22Rv1 (cell line): ENCODE measurements at regions not wholly inside any gene's neighbourhood (a gene's known extent, or its start where the extent isn't known, plus 50 kb on each side); places are given as distances from the start of the nearest gene placed in this dataset.

Experiments used
- H3K27ac ChIP-seq: fragments of 450-650 bp; 2 replicates; pipeline ENCODE4 v1.5.1; 2017
- ZFX ChIP-seq: fragments of 450-650 bp; IDR thresholded peaks from 2 replicates; pipeline ENCODE4 v1.6.1; 2017; ENCODE audit warnings: antibody characterized with exemption, borderline replicate concordance
- TF ChIP-seq, protein P1 (sequence below): fragments of 450-650 bp; IDR thresholded peaks from 2 replicates; pipeline ENCODE4 v1.5.1; 2017; ENCODE audit warnings: mild to moderate bottlenecking

DNA sequence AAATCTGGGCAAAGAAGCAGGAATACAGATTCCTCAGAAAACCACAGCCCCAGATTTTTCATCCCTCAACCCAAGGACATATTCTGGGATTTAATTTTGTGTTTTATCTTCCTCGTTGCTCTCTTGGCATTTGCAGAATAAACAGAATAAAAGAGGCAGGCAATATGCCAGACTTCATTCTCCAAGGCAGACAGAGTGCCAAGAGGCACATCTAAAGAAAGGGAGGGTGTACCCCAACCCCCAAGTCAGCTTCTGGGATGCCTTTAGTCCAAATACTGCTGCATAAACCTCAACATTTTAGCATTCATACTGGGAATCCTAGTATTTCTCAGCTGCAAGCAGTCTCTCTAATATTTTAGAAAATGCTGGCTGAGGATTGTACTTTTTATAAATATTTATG is 629.2 kb downstream of the KLHL13 start:
- H3K27ac ChIP-seq: no peak overlapping the region
- TF ChIP-seq, protein P1, sequence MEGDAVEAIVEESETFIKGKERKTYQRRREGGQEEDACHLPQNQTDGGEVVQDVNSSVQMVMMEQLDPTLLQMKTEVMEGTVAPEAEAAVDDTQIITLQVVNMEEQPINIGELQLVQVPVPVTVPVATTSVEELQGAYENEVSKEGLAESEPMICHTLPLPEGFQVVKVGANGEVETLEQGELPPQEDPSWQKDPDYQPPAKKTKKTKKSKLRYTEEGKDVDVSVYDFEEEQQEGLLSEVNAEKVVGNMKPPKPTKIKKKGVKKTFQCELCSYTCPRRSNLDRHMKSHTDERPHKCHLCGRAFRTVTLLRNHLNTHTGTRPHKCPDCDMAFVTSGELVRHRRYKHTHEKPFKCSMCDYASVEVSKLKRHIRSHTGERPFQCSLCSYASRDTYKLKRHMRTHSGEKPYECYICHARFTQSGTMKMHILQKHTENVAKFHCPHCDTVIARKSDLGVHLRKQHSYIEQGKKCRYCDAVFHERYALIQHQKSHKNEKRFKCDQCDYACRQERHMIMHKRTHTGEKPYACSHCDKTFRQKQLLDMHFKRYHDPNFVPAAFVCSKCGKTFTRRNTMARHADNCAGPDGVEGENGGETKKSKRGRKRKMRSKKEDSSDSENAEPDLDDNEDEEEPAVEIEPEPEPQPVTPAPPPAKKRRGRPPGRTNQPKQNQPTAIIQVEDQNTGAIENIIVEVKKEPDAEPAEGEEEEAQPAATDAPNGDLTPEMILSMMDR: no peak
- TF ChIP-seq ZFX: no peak

DNA sequence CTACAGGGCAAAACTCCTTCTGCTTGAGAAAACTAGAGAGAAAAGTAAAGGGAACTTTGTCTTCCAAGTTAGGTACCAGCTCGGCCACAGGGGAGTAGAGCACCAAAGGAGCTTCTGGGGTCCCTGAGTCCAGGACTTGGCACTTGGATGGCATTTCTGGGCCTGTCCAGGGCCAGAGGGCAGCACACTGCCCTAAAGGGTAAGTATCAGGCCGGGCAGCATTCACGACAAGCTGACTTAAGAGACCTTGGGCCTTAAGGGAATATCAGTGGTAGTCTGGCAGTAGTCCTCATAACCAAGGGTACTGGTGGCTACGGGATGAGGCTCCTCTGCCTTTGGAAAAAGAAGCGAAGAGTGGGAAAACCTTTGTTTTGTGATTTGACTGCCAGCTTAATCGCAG is 632.7 kb downstream of the KLHL13 start:
- no peak for TF ChIP-seq ZFX
- H3K27ac ChIP-seq: no peak overlapping the region

DNA sequence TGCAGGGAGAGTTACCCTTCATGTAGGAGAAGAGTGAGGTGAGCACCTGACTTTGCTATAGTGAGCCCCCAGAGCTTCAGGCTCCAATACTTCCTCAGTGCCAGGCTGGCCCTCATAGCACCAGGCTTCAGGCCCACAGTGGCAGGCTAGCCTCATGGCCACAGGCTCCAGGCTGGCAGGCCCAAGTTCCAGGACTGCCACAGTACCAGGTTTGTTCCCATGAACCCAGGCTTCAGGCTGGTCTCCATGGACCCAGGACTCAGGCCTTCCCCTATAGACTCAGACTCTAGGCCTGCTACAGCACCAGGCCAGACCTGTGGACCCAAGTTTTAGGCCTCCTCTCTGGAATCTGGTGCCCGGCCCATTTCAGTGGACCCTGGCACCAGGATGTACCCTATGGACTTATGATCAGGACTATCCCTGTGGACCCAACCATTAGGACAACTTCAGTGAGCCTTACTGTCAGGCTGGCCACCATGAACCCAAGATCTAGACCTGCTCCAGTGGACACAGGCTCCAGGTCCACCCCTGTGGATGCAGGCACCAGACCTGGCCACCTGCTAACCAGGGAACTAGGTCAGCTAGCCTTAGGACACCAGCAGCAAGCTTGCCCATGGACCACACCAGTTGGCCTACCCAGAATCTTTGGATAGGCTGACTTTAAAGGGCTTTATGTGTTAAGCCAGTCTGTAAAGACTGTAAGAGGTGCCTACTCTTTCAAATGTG is 658.2 kb downstream of the KLHL13 start:
- no peak overlapping the region for H3K27ac ChIP-seq
- TF ChIP-seq, protein P1: no peak
- no peak for TF ChIP-seq ZFX

DNA sequence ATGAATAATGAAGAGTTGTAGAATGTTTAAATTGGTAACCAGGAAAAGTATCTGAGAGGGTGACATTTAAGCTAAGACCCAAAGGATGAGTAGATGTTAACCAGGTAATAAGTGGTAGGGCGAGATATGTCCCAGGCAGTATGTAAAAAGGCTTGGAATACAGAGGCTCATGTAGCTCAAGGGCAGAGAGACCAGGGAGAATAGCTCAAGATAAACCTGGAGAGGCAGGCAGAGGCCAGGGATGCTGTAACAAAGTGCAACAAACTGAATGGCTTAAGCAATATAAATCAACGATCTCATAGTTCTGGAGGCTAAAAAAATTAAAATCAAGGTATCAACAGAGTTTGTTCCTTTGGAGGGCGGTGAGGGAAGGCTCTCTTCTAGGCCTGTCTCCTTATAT is 660.8 kb downstream of the KLHL13 start:
- TF ChIP-seq, protein P1: no peak
- no peak for TF ChIP-seq ZFX
- H3K27ac ChIP-seq: no peak overlapping the region

DNA sequence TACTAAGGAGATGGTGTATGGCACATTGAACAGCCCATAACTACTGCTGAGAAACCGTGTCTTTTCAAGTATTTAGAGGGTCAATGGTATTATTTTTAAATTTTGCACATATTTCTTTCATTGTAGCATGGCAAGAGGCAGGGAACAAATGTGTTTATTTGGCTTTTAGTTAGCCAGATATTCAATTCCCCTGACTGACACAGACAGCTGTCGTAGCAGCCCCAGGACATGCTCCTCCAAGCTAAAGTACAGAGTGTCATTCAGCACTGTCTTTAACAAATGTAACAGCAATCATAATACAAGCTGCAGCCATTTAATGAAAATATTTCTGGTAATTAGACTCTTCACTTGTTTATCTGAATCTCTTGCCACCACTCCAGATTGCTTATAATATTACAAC is 687.1 kb downstream of the KLHL13 start:
- TF ChIP-seq ZFX: no peak
- TF ChIP-seq, protein P1: no peak
- H3K27ac ChIP-seq: no peak overlapping the region

DNA sequence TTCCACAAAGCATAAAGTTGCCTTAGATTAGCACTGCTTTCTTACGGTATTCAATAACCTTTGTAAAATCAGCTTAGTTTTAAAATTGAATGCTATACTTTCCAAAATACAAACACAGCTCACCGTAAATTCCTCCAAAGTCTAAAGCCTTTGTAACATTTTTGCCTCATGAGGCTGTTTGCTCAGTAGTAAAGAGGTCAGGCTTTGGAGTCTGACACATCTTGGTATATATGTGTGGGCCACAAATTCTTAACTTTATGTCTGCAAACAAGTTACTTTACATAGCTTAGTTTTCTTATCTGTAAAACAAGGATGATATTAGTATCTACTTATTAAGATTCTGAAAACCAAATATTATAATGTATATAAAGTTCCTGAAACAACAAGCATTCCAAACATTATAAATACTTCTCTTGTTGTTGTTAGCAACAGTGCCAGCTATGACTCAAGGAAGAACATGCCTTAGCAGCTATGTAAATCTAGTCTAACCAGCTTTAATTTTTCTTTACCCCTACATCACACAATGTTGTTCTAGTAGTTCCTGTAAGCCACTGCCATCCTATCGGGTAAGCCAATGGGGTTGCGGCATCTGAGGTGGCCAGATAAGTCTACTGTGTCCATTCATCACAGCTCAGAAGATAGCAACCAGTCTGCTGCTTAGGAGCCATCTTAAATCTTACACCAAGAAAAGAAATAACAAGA is 709.0 kb downstream of the KLHL13 start:
- TF ChIP-seq, protein P1: no peak
- TF ChIP-seq ZFX: no peak
- H3K27ac ChIP-seq: no peak overlapping the region

DNA sequence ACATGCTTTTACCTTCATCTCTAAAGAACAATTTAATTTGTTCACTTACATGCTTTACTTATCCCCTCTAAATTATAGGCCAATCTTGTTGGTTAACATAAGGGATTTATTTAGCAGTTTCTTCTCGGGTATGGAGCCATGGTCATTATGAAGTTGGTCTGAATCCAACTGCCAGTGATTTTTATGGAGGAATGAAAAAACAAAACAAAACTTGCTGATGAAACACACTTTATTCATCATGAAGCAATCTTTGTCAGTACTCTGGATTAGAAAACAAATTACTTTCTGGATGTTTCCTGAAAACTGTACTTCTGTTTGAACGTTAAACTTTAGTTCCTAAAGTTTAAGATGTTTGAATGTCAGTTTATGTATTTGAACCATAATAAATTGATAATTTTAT is 715.8 kb downstream of the KLHL13 start:
- TF ChIP-seq, protein P1: no peak
- TF ChIP-seq ZFX: no peak
- H3K27ac ChIP-seq: no peak overlapping the region
